ENCODE measurements at regions not wholly inside any gene's neighbourhood (a gene's known extent, or its start where the extent isn't known, plus 50 kb on each side); places are given as distances from the start of the nearest gene placed in this dataset.

- Histone ChIP-seq H4K20me1 (replicated peaks; ENCODE audit: insufficient read depth) (no peaks in the 10 kb centered on the region), H3K27ac (ENCODE audit: low read depth) (no peak overlapping the region), H3K36me3 (ENCODE audit: insufficient read depth) (no peaks in the 10 kb centered on the region), H3K4me1 (ENCODE audit: insufficient read depth) (peaks cover 5% of the 10 kb centered on the region; the same call in 1 of the 2 replicates), H3K4me3 (no peak overlapping the region), H3K79me2 (replicated peaks; ENCODE audit: insufficient read depth) (no peaks in the 10 kb centered on the region), H3F3A (replicated peaks; ENCODE audit: low read depth) (no peaks in the 10 kb centered on the region), H3K27me3 (ENCODE audit: insufficient read depth) (no peaks in the 10 kb centered on the region), H2AFZ (no peak overlapping the region), H3K9me2 (ENCODE audit: insufficient read depth) (no peaks in the 10 kb centered on the region), H3K4me2 (no peak overlapping the region)
- Mint-ChIP-seq H3K4me1 (peaks cover 4% of the 10 kb centered on the region; the same call in 2 of the 3 replicates), H3K36me3 (ENCODE audit: low read depth) (no peaks in the 10 kb centered on the region), H3K9me3 (no peaks in the 10 kb centered on the region), H3K4me3 (no peak overlapping the region), H3K27ac (no peak overlapping the region), H3K27me3 (ENCODE audit: insufficient read depth, low read depth, poor library complexity) (no peaks in the 10 kb centered on the region)
- TF ChIP-seq CTCF (conservative IDR thresholded peaks at IDR 0.05; ENCODE audit: low read depth in 2 of 2) (no peak), JUNB (IDR thresholded peaks at IDR 0.05; ENCODE audit: unreplicated experiment) (no peak), ZNF462 (CRISPR knock-in tag; IDR thresholded peaks at IDR 0.05) (no peak), STAT1 (IDR thresholded peaks at IDR 0.05; ENCODE audit: unreplicated experiment) (no peak), ZNF114 (CRISPR knock-in tag; IDR thresholded peaks at IDR 0.05) (no peak), REST (IDR thresholded peaks at IDR 0.05; ENCODE audit: unreplicated experiment) (no peak), EZH2phosphoT487 (IDR thresholded peaks at IDR 0.05; ENCODE audit: unreplicated experiment) (no peak)
- DNase-seq (ENCODE audit: low spot score), result no peak
- no peak for ATAC-seq
Measured at GRCh38 chr7:116380025-116380424, 119.5 kb upstream of the CAV2 start.

Measured in GM23338 (cell line).